HCT116 (cell line): ENCODE measurements at regions not wholly inside any gene's neighbourhood (a gene's known extent, or its start where the extent isn't known, plus 50 kb on each side); places are given as distances from the start of the nearest gene placed in this dataset.

ENCODE experiments used
- CTCF ChIP-seq, 3 experiments: fragments of 200-600 bp in 1 of 3; sonication (generic) in 1 of 3; IDR thresholded peaks in 2 of 3; conservative IDR thresholded peaks in 1 of 3; 2 replicates each; pipeline ENCODE4 v1.5.1; 2012 to 2017; ENCODE audit warnings: low read depth in 2 of 3, low read length in 2 of 3, antibody characterized with exemption in 1 of 3, borderline replicate concordance in 1 of 3, control low read depth in 1 of 3, mild to moderate bottlenecking in 1 of 3, mixed read lengths in 1 of 3, mixed run types in 1 of 3, moderate library complexity in 1 of 3; ENCODE audit not compliant: insufficient read depth in 1 of 3
- EZH2 ChIP-seq: fragments of 200-600 bp; sonication (generic); IDR thresholded peaks from 2 replicates; pipeline ENCODE4 v1.6.1; 2017; ENCODE audit warnings: antibody characterized with exemption, mixed run types
- JUND ChIP-seq: IDR thresholded peaks from 2 replicates; pipeline ENCODE4 v1.6.1; 2012
- MAX ChIP-seq: IDR thresholded peaks from 2 replicates; pipeline ENCODE4 v1.6.1; 2012
- POLR2A ChIP-seq: IDR thresholded peaks from 2 replicates; pipeline ENCODE4 v1.7.0; 2011; ENCODE audit warnings: borderline replicate concordance; ENCODE audit not compliant: insufficient read depth, insufficient read length; ENCODE audit errors: extremely low read depth
- POLR2AphosphoS5 ChIP-seq: IDR thresholded peaks from 2 replicates; pipeline ENCODE4 v1.6.1; 2011; ENCODE audit warnings: mild to moderate bottlenecking, low read depth, low read length, moderate library complexity
- SP1 ChIP-seq: IDR thresholded peaks from 2 replicates; pipeline ENCODE4 v1.6.1; 2012; ENCODE audit warnings: low read depth
- YY1 ChIP-seq: IDR thresholded peaks from 2 replicates; pipeline ENCODE4 v1.6.1; 2011; ENCODE audit warnings: low read length, low read depth, moderate library complexity, mild to moderate bottlenecking; ENCODE audit not compliant: insufficient replicate concordance; ENCODE audit errors: extremely low read depth
- ZFX ChIP-seq: fragments of 450-650 bp; IDR thresholded peaks from 2 replicates; pipeline ENCODE4 v1.6.1; 2017
- ZNF274 ChIP-seq: fragments of 200-500 bp; sonication (Bioruptor generic); IDR thresholded peaks from 2 replicates; pipeline ENCODE4 v1.6.1; 2014; ENCODE audit warnings: mild to moderate bottlenecking, low read depth, low read length, inconsistent platforms
- TF ChIP-seq, protein P1 (sequence below): IDR thresholded peaks from 2 replicates; pipeline ENCODE4 v1.6.1; 2012

- no peak for TF ChIP-seq SP1
- TF ChIP-seq CTCF (IDR thresholded peaks at IDR 0.05 in 2 of 3, conservative IDR thresholded peaks at IDR 0.05 in 1 of 3; ENCODE audit: borderline replicate concordance in 1 of 3, insufficient read depth in 1 of 3, low read depth in 2 of 3, low read length in 2 of 3): no peak
- no peak for TF ChIP-seq EZH2
- no peak for TF ChIP-seq ZFX
- TF ChIP-seq ZNF274: no peak
- no peak for TF ChIP-seq YY1
- TF ChIP-seq MAX: no peak
- no peak for TF ChIP-seq POLR2A
- no peak for TF ChIP-seq JUND
- no peak for TF ChIP-seq POLR2AphosphoS5
- TF ChIP-seq, protein P1, sequence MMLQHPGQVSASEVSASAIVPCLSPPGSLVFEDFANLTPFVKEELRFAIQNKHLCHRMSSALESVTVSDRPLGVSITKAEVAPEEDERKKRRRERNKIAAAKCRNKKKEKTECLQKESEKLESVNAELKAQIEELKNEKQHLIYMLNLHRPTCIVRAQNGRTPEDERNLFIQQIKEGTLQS: no peak
These were observed 1518.7 kb upstream of the WWC1 start for GRCh38 chr5:166772770-166773169.
